ENCODE measurements at regions not wholly inside any gene's neighbourhood (a gene's known extent, or its start where the extent isn't known, plus 50 kb on each side); places are given as distances from the start of the nearest gene placed in this dataset.

DNA sequence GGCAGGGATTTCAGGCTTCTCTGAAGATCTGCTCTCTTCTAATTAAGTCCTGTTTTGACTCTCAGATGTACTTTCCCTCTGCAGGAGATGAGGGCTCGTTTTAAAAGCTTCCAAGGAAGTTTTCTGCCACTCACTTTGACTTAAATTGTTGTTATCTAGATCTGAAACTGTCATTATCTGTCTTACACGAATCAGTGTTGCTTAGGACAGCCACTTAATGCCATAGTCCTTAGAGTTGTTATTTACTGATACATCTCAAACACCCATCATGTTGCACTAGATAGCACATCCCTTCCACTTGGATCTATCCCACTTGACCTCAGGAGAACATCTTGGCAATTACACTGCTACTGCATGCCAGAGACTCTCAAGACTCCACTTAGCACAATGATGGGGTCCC, 86.9 kb upstream of the FAT3 start:
- Histone ChIP-seq H3K9me3 (no peaks in the 10 kb centered on the region), H3K4me3 (no peak overlapping the region), H3K36me3 (no peaks in the 10 kb centered on the region), H3K27ac (no peak overlapping the region), H3K4me1 (no peaks in the 10 kb centered on the region), H3K27me3 (no peaks in the 10 kb centered on the region)
- ATAC-seq (ENCODE audit: low FRiP score in 2 of 2) (no peak), DNase-seq (no peak)
- 30 to 40% methylated on average over 2 of the region's 2 CpGs for WGBS, 2 donors
- TF ChIP-seq EP300 (IDR thresholded peaks at IDR 0.05) (no peak), POLR2A (IDR thresholded peaks at IDR 0.05) (no peak), POLR2AphosphoS5 (IDR thresholded peaks at IDR 0.05) (no peak), CTCF (IDR thresholded peaks at IDR 0.05) (no peak)

- Histone ChIP-seq H3K4me1 (no peaks in the 10 kb centered on the region), H3K27me3 (no peaks in the 10 kb centered on the region), H3K36me3 (no peaks in the 10 kb centered on the region), H3K4me3 (no peak overlapping the region), H3K27ac (no peak overlapping the region), H3K9me3 (no peaks in the 10 kb centered on the region)
- ATAC-seq (ENCODE audit: low FRiP score in 2 of 2) (no peak), DNase-seq (no peak)
- 73 to 78% methylated on average over 2 of the region's 2 CpGs for WGBS, 2 donors
- TF ChIP-seq EP300 (IDR thresholded peaks at IDR 0.05) (no peak), CTCF (IDR thresholded peaks at IDR 0.05) (no peak), POLR2A (IDR thresholded peaks at IDR 0.05) (no peak), POLR2AphosphoS5 (IDR thresholded peaks at IDR 0.05) (no peak)
These were observed 87.8 kb upstream of the FAT3 start for GRCh38 chr11:92136797-92137196.

DNA sequence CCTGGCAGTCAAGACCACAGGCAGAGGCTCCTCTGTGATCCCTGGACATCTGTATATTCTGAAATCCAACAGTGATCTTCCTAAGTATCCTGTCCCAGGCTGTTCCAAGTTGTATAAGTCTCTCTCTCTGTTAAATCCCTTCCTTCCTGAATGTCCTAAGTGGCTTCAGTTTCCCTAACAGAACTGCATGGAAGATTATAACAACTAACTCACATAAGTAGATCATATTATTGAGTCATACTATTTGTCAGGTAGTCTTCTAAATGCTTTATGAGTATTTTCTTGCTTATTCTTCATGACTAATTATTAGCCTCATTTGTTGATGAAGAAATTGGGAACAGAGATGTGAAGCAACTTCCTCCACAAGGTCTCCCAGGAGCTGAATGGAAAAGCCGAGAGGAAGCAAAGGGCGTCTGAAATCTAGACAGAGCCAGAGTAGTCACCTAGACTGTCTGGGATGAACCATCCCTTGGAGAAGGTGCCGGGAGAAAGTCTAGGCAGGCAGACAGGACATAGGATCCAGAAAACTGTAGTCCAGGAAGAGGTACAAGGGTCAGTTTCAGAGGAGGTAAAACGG, 93.2 kb upstream of the FAT3 start:
- no peaks in the 10 kb centered on the region for H3K9me3 ChIP-seq
- no peaks in the 10 kb centered on the region for H3K27me3 ChIP-seq
- no peak overlapping the region for H3K4me3 ChIP-seq
- DNase-seq (no peak), ATAC-seq (ENCODE audit: low FRiP score in 2 of 2) (peak in 1 of 2 donors; percentile 91)
- no peak overlapping the region for H3K27ac ChIP-seq
- no peak for TF ChIP-seq POLR2AphosphoS5 (IDR thresholded peaks at IDR 0.05)
- no peak for TF ChIP-seq POLR2A (IDR thresholded peaks at IDR 0.05)
- 61 to 71% methylated on average over 4 of the region's 4 CpGs for WGBS, 2 donors
- H3K36me3 ChIP-seq: no peaks in the 10 kb centered on the region
- no peaks in the 10 kb centered on the region for H3K4me1 ChIP-seq

DNA sequence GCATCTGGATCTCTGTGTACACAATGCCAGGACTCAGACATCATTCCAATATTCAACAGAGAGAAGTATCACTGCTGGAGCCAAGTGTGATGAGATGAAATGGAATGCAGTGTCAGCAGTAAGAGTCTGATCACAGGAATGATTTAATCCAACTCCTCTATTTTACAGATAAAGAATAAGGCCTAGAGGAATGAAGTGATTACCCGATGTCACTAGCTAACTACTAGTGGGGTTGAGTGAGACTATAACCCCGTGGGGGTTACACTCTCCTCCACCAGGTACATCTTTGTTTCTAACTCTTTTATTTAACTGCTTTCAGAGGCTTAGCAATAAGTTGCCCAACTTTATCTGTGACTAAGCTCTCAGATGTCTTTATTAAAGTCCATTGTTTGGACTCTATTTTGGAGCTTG, 94.2 kb upstream of the FAT3 start:
- DNase-seq (no peak), ATAC-seq (ENCODE audit: low FRiP score in 2 of 2) (peak in 1 of 2 donors; percentile 83)
- H3K4me3 ChIP-seq: no peak overlapping the region
- no peak overlapping the region for H3K27ac ChIP-seq
- no peaks in the 10 kb centered on the region for H3K9me3 ChIP-seq
- H3K4me1 ChIP-seq: no peaks in the 10 kb centered on the region
- TF ChIP-seq EP300 (IDR thresholded peaks at IDR 0.05) (no peak), CTCF (IDR thresholded peaks at IDR 0.05) (no peak), POLR2A (IDR thresholded peaks at IDR 0.05) (no peak), POLR2AphosphoS5 (IDR thresholded peaks at IDR 0.05) (no peak)
- H3K36me3 ChIP-seq: no peaks in the 10 kb centered on the region
- no peaks in the 10 kb centered on the region for H3K27me3 ChIP-seq
- 37 to 40% methylated on average over 2 of the region's 2 CpGs for WGBS, 2 donors

DNA sequence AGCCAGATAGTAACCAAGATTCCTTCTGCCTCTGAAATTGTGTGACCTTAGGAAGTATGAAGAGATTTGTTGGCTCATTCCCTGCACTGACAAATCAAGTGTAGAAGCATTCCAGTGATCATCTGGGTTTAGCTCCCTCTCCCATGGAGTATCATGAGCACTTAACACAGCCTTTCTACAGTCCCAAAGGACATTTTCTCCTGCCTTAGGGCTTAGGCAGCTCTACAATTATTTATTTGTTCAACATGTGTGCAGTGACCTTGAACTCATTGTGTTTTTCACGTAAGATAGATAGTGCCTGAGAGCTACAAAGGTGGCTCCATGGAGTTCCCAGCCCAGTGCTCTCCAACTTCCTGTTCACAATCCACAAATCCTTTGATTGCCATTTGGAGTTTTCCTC, 94.8 kb upstream of the FAT3 start:
- no peaks in the 10 kb centered on the region for H3K4me1 ChIP-seq
- DNase-seq: no peak
- no peaks in the 10 kb centered on the region for H3K9me3 ChIP-seq
- WGBS, 2 donors: 55 to 77% methylated on average over 1 of the region's 1 CpG
- H3K27me3 ChIP-seq: no peaks in the 10 kb centered on the region
- H3K36me3 ChIP-seq: no peaks in the 10 kb centered on the region
- ATAC-seq (ENCODE audit: low FRiP score in 2 of 2): no peak
- H3K27ac ChIP-seq: no peak overlapping the region
- TF ChIP-seq POLR2AphosphoS5 (IDR thresholded peaks at IDR 0.05) (no peak), CTCF (IDR thresholded peaks at IDR 0.05) (no peak), POLR2A (IDR thresholded peaks at IDR 0.05) (no peak), EP300 (IDR thresholded peaks at IDR 0.05) (no peak)
- no peak overlapping the region for H3K4me3 ChIP-seq
